ENCODE measurements at regions not wholly inside any gene's neighbourhood (a gene's known extent, or its start where the extent isn't known, plus 50 kb on each side); places are given as distances from the start of the nearest gene placed in this dataset.
"Not testable (repeated sequence)": the region's sequence is repeated elsewhere in the genome, so short reads cannot be mapped to it uniquely, and the experiment has no call there.

- no peak for DNase-seq
Measured at GRCh38 chr3:72660270-72661114, 187.8 kb downstream of the SHQ1 start.

- no peak for DNase-seq
Measured at GRCh38 chr3:72659596-72659995, 188.6 kb downstream of the SHQ1 start.

- no peak for DNase-seq
Measured at GRCh38 chr3:72659188-72659587, 189.1 kb downstream of the SHQ1 start.

- no peak for DNase-seq
Measured at GRCh38 chr3:72658466-72659100, 189.7 kb downstream of the SHQ1 start.

GRCh38 chr3:72657666-72658065, 190.6 kb downstream of the SHQ1 start:
- DNase-seq, result peak; percentile 6

GRCh38 chr3:72655723-72656122, 192.5 kb downstream of the SHQ1 start:
- no peak for DNase-seq

- DNase-seq, result no peak
Measured at GRCh38 chr3:72655131-72655551, 193.1 kb downstream of the SHQ1 start.

- no peak for DNase-seq
Measured at GRCh38 chr3:72652395-72652794, 195.8 kb downstream of the SHQ1 start.

- no peak for DNase-seq
Measured at GRCh38 chr3:72651498-72651897, 196.7 kb downstream of the SHQ1 start.

- DNase-seq, result no peak
Measured at GRCh38 chr3:72646263-72646662, 202.0 kb downstream of the SHQ1 start.

GRCh38 chr3:72643635-72644034, 204.6 kb downstream of the SHQ1 start:
- not testable (repeated sequence) for DNase-seq

- no peak for DNase-seq
Measured at GRCh38 chr3:72641684-72642083, 206.6 kb downstream of the SHQ1 start.

- no peak for DNase-seq
Measured at GRCh38 chr3:72641072-72641471, 207.2 kb downstream of the SHQ1 start.

- no peak for DNase-seq
Measured at GRCh38 chr3:72636969-72637597, 211.2 kb downstream of the SHQ1 start.

- DNase-seq, result no peak
Measured at GRCh38 chr3:72635551-72635950, 212.7 kb downstream of the SHQ1 start.

GRCh38 chr3:72634128-72634527, 214.1 kb downstream of the SHQ1 start:
- no peak for DNase-seq

- no peak for DNase-seq
Measured at GRCh38 chr3:72633534-72633933, 214.7 kb downstream of the SHQ1 start.

GRCh38 chr3:72633121-72633520, 215.1 kb downstream of the SHQ1 start:
- DNase-seq, result no peak

- no peak for DNase-seq
Measured at GRCh38 chr3:72632129-72632528, 216.1 kb downstream of the SHQ1 start.

- DNase-seq, result no peak
Measured at GRCh38 chr3:72630969-72631344, 217.3 kb downstream of the SHQ1 start.

GRCh38 chr3:72630327-72630968, 217.8 kb downstream of the SHQ1 start:
- DNase-seq, result no peak

GRCh38 chr3:72629191-72629631, 219.0 kb downstream of the SHQ1 start:
- DNase-seq, result no peak

GRCh38 chr3:72628065-72628464, 220.2 kb downstream of the SHQ1 start:
- DNase-seq, result no peak

Measured in SHP77 treated with DMSO at 0.1 percent for 48 hours (cell line).